ENCODE measurements at regions not wholly inside any gene's neighbourhood (a gene's known extent, or its start where the extent isn't known, plus 50 kb on each side); places are given as distances from the start of the nearest gene placed in this dataset.

- DNase-seq (ENCODE audit: low spot score), result no peak
- TF ChIP-seq CTCF (IDR thresholded peaks at IDR 0.05; ENCODE audit: extremely low read depth, missing control alignments), result no peak
Observed at GRCh38 chr1:168369655-168370054, 89.0 kb downstream of the TBX19 start.

GRCh38 chr1:168368131-168368530 lies 87.5 kb downstream of the TBX19 start:
- TF ChIP-seq CTCF (IDR thresholded peaks at IDR 0.05; ENCODE audit: extremely low read depth, missing control alignments), result no peak
- no peak for DNase-seq (ENCODE audit: low spot score)

DNA sequence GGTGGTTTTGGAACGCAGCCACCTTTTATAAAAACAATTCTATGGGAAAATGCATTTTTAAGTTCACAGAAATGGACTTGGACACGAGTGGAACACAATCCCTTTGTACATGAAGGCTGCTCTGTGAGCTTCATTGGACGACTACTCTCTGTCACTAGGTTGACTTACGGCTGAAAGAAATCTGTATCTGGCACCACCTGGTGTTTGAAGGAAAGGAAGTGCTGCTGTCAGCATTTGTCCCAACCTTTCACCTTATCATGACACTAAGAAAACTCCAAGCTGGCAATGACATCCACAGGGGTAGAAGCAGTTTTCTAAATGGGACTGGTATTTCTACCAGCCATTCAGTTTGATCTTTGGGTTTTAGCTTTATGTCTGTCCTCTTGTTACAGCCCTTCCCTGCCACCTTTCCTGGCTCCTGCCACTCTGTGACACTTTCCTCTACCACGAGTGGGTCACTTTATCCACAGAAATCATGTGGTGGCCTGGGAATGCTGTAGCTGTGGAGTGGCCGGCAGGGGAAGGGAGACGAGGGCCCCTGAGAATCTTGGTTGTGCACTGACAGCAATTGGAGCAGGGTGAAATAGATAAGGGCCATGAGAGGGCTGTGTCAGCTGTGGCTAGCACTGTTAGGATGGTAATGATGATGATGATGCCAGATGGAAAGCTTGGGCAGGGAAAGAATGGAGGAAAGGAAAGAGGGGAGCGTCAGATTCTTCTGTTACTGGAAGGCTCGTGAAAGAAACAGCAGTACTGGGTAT lies 85.2 kb downstream of the TBX19 start:
- no peak for DNase-seq (ENCODE audit: low spot score)
- TF ChIP-seq CTCF (IDR thresholded peaks at IDR 0.05; ENCODE audit: extremely low read depth, missing control alignments), result no peak
